ENCODE measurements at regions not wholly inside any gene's neighbourhood (a gene's known extent, or its start where the extent isn't known, plus 50 kb on each side); places are given as distances from the start of the nearest gene placed in this dataset.

DNA sequence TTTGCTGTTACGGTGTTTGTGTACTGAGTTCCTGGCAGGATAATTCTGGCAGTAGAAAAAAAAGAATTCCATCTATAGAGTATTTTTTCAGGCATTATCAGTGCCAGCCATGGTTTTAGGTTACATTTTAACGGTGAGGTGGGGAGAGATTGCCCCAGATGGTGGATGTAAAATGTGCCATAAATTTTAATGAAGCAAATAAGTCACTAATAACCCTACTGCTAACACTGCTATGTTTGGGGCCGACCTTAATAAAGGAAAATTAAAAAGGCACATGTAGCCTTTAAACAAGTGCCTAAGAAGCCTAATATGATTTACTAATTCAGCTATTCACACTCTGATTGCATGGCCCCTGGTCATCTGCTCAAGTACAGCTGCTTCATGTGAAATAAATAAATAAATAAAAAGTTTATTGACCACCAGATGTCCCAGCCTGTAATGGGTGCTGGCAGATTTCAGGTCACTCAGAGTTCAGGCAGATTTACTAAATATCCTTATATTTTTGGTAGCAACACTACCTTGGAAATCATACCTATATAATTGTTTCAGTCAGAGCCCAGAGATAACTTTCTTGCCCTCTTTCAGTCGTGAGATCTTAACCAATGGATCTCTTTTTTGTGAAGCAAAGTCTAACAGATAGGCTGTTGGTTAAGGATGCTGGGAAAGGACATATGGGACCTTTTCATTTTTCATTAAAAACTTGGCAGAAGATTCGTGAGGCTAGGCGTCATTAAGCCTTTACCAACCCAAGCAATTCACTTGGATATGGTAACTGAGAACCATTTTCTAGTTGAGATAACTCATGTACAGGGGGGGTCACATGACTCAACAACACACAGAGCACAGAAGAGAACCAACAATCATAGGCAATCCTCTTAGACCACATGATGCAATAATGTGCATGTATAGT, 495.0 kb upstream of the NRSN1 start:
- Histone ChIP-seq H2AFZ (ENCODE audit: low read length) (no peak overlapping the region), H2AK5ac (ENCODE audit: insufficient read length, low read length) (no peak overlapping the region), H2BK5ac (ENCODE audit: insufficient read length, low read length) (no peak overlapping the region), H3K79me2 (ENCODE audit: insufficient read depth, low read length) (no peaks in the 10 kb centered on the region), H3T11ph (ENCODE audit: low read length) (no peak overlapping the region), H3K56ac (ENCODE audit: insufficient read length, low read depth, low read length) (no peak overlapping the region), H3K27ac (ENCODE audit: insufficient read length, low read depth, low read length) (no peak overlapping the region), H3K23me2 (ENCODE audit: insufficient read length, low read depth, low read length, poor library complexity, severe bottlenecking) (no peaks in the 10 kb centered on the region), H2BK120ac (ENCODE audit: low read depth, low read length, poor library complexity, severe bottlenecking) (no peak overlapping the region), H4K8ac (replicated peaks; ENCODE audit: insufficient read length, low read depth, low read length) (no peak overlapping the region), H3K18ac (ENCODE audit: insufficient read length, low read depth, low read length) (no peak overlapping the region), H2BK12ac (ENCODE audit: insufficient read length, low read depth, low read length) (no peak overlapping the region), H3K79me1 (ENCODE audit: insufficient read depth, low read depth, low read length, poor library complexity, severe bottlenecking) (no peaks in the 10 kb centered on the region), H3K4me2 (ENCODE audit: insufficient read depth, insufficient read length, low read length) (no peak overlapping the region), H4K91ac (ENCODE audit: insufficient read length, low read depth, low read length) (no peak overlapping the region), H3K23ac (ENCODE audit: insufficient read length, low read depth, low read length) (no peak overlapping the region), H4K5ac (ENCODE audit: insufficient read length, low read depth, low read length) (no peak overlapping the region), H3K9me3 (ENCODE audit: control insufficient read depth, low read depth, low read length) (no peaks in the 10 kb centered on the region), H3K4me1 (ENCODE audit: insufficient read depth, low read length) (no peaks in the 10 kb centered on the region), H3K27me3 (ENCODE audit: insufficient read depth, low read length) (no peaks in the 10 kb centered on the region), H2BK20ac (ENCODE audit: low read depth, low read length, poor library complexity, severe bottlenecking) (no peak overlapping the region), H3K4ac (ENCODE audit: low read depth, low read length) (no peak overlapping the region), H4K20me1 (ENCODE audit: control insufficient read depth, insufficient read depth, insufficient read length) (no peaks in the 10 kb centered on the region), H3K14ac (ENCODE audit: insufficient read depth, low read length) (no peak overlapping the region), H3K9ac (ENCODE audit: extremely low read depth, insufficient read length, low read length) (no peak overlapping the region), H2BK15ac (ENCODE audit: low read depth, low read length) (no peak overlapping the region)
- Mint-ChIP-seq H3K9me3 (no peaks in the 10 kb centered on the region), H3K36me3 (ENCODE audit: insufficient read depth in 1 of 3, low read depth in 3 of 3) (no peaks in the 10 kb centered on the region), H3K27me3 (ENCODE audit: low read depth) (no peaks in the 10 kb centered on the region), H3K4me3 (no peak overlapping the region), H3K4me1 (0 out of 4 replicates have a peak, but pooled peaks cover 0 to 3% of the 10 kb centered on the region in 2 experiments), H3K27ac (no peak overlapping the region)
- no CpG with 5 or more reads among the region's 6 CpGs for WGBS (ENCODE audit: extremely low coverage, insufficient read length, low lambda C conversion rate)
- no peak for TF ChIP-seq CTCF (conservative IDR thresholded peaks at IDR 0.05)
- no peak for DNase-seq
